GM18505 (cell line): ENCODE measurements at regions not wholly inside any gene's neighbourhood (a gene's known extent, or its start where the extent isn't known, plus 50 kb on each side); places are given as distances from the start of the nearest gene placed in this dataset.
A peak's percentile ranks its signal among the peaks of the same experiment; 100 is the strongest.

Source experiments
- ATAC-seq: cut with Tn5 transposase; IDR thresholded peaks from one replicate; pipeline ENCODE4 v1.9.1; 2021; ENCODE audit not compliant: unreplicated experiment
- POLR2A ChIP-seq: IDR thresholded peaks from 4 replicates; pipeline ENCODE4 v1.6.1; 2011; ENCODE audit warnings: borderline replicate concordance; ENCODE audit not compliant: insufficient read depth, insufficient read length; ENCODE audit errors: extremely low read depth

DNA sequence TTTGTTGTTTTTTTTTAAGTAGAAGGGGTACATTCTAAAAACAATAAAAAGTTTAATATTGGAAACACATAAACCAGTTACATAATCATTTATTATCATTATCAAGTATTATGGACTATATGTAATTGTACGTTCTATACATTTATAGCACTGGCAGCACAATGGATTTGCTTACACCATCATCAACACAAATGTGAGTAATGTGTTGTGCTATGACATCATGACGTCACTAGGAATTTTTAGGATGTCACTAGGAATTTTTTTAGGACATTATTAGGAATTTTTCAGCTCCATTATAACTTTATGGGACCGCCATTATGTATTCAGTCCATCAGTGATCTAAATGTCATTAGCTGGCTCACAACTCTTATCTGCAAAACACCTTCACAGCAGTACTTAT, 126.8 kb upstream of the SYT10 start:
- TF ChIP-seq POLR2A, result no peak
- ATAC-seq, result no peak

DNA sequence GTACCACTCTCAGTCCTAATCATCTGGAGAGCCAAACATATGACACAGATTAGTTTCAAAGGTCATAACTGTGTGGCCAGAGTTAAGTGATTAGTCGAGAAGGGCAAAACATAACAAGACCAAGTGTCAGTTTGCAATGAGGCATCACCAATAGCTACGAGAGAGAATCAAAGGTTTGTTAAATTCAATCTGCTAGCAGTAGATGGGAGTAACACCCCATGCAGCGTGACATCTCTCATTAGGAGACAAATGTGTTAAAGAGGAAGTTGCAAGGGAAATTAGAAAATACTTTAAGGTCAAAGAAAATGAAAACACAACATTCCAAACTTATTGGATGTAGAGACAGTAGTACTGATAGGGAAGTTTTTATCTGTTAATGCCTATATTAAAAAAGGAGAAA, 135.7 kb upstream of the SYT10 start:
- no peak for ATAC-seq
- no peak for TF ChIP-seq POLR2A

DNA sequence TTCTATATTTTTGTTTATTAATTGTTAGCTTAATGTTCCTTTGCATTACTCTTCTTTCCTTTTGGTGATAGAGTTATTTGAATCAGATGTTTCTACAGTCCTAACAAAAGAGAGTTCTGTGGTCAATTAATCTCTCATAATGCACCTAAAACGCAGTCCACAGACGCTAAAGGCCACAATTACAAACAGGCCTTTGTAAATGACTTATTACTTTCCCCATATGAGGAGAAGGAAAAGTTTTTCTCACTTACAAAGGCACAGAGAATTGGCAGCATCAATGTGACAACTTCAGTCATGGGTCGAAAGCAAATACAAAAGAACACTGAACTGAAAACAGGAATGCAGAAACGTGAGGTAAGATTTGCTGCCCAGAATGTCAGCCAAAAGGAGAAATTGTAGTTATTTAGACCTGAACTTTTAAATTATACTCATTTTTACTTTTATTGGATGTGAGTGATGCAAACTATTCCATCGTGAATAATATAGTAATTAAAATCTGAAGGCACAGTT, 142.0 kb upstream of the SYT10 start:
- no peak for TF ChIP-seq POLR2A
- no peak for ATAC-seq

DNA sequence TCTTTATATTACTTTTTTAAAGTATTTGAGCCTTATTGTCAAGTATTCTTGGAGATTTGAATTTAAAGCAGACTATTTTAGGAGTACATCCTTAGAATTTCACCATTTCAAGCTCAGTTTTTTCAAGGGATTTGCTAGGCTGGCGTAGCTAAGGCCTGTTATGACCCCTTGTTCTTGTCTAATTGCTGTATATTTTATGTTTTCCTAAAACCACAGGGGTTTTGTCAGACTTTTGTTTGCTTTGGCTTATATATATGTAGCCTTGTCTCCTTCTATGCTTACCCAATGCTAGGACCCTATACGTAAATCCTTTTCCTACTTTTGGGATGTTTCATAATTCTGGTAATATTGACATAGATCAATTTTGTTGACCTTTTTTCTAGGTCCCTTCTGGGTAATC, 147.0 kb upstream of the SYT10 start:
- no peak for ATAC-seq

DNA sequence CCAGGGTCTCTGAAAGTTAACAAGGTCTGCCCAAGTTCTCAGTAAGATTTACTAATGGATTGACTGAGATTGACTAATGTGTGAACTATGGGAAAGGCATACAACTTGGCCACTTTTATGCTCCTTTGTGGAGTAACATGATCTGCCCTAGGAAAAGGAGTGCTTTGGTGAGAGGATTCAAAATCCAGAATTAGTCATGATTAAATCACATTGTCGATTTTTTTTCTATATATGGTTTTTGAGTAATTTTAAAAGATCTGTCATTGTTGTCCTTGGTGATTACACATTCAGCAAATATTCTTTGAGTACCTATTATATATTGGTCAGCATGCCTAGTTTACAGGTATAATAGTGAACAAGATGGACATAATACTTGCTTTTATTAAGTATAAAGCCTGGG, 147.7 kb upstream of the SYT10 start:
- no peak for ATAC-seq
- no peak for TF ChIP-seq POLR2A

More for the DNA sequence above, 147.0 kb upstream of the SYT10 start:
- TF ChIP-seq POLR2A, result no peak

DNA sequence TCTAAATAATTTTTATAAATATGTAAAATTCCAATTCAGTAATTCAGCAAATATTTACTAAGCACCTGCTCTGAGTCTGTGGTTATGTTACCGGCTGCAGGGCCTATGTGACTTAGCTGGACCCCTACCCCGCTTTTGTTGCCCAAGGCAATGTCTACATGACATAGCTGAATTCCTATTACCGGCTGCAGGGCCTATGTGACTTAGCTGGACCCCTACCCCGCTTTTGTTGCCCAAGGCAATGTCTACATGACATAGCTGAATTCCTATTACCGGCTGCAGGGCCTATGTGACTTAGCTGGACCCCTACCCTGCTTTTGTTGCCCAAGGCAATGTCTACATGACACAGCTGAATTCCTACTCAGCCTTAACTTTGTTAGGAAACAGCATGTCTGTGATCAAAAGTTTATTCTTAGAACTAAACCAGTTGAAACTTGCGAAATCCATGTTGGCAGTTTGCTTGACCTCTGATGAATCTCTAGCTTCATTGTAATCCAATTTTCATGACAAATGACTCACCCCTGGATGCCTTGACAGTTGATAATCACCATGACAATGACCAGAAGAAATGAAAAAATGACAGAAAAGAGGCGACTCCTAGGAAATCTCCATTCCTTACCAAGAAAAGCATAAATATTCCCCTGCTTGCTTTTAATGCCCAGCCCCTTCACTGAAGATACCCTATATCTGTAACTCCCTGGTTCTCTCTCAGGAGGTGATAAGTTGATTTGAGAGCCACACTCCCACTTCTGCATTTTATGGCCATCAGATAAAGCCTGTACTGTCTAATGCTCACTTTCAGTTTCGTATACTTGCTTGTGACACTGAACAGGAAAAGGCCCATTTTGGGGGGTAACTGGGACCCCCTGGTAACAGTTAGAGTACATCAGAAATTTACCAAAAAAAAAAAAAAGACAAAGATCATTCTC, 148.4 kb upstream of the SYT10 start:
- no peak for TF ChIP-seq POLR2A
- peak; percentile 93 for ATAC-seq

DNA sequence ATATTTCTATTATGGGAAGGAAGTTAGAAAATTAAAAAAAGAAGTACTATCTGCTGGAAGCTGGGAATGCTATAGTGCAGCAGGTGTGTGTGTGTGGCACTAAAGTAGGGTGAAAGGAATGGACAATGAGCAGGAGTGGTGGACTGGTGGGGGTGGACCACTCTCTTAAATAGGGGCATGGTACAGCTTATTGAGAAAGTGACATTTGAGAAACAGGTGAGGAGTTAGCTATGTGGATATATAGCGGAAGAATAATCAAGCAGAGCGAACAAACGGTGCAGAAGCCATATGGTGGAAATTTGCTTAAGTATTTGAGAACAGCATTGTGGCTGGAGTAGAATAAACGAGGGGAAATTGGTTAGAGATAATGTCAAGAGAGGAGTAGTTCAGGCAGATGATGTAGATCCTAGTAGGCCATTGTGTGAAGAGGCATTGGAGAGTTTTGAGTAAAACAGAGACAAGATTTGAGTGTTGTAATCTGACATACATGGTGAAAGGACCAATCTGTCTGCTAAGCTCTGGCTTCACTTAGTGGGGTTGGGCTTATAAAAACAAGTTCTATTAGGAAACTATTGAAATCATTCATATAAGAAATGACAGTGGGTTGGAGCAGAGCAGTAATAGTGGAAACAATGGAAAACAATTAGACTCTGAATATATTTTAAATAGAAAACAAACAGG, 149.2 kb upstream of the SYT10 start:
- ATAC-seq, result no peak
- no peak for TF ChIP-seq POLR2A

DNA sequence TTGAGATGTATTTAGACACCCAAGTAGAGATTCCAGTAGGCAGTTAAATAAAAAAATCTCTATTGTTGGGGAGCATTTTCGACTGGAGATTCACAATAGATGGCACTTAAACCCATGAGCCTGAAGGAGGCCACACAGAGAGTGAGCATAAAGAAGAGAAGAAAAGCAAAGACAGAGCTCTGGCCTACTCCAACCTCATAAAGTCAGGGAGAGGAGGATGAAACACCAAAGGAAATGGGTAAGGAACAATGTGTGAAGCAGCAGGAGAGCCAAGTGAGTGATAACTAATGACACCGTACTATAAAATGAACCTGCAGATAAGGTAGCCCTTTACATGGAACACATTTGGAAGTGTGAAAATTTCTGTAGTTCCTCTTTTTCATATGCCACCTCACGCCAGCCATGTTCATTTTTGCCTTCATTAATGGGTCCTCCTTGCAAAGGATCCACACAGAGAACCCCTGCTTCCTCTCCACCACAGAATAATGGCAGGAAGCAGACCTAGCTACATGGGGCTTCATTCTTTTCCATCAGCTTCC, 150.0 kb upstream of the SYT10 start:
- no peak for ATAC-seq
- no peak for TF ChIP-seq POLR2A

DNA sequence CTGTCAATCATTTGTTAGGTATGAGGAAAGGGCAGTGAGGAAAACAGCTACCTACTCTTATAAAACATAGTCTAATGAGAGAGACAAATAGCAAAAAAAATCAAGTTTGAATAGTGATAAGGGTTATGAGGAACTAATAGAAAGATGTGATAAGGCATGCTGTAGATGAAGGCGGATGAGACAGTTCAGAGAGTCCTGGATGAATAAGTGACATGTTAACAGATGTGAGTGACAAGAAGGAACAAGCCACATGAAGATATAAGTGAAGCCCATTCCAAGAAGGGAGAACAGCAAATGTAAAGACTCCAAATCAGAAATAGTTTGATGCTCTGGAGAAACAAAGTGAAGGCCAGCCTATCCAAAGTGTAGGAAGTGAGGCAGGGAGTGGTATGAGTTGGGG, 154.1 kb upstream of the SYT10 start:
- no peak for TF ChIP-seq POLR2A
- no peak for ATAC-seq

DNA sequence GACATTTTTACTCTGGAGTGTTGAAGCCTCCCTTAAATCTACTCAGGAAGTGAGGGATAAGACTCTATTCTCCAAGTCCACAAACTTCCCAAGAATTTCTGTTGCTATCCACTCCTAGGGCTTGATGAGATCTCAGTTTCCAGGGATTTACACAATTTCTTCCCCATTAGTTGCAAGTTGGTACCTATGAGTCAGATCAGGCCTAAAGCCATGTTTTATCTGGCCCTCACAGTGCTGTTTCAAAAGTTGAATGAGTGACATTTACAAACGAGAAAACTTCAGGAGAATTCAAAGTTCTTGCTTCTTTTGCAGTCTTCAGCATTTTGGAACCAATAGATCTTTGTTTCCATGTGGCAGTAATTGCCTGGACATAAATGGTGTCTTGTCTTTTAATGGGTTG, 156.4 kb upstream of the SYT10 start:
- ATAC-seq, result no peak
- no peak for TF ChIP-seq POLR2A

DNA sequence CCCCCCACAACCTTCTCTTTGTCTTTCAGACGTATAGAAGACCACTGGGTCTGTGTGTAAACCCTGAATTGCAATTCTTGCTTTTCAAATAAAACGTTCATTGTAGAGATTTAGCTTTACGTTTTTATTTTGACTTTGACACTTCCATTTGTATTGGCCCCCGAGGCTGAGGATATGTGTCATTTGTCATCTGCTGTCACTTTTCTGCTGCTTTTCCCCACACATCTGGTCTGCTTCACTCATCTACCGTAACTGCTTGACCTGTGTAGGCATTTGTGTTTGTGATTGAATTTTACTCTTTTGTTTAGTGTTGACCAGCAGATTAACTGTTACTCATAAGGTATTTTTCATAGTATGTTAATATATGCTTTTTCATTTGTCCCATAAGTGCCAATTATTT, 157.2 kb upstream of the SYT10 start:
- ATAC-seq, result no peak
- no peak for TF ChIP-seq POLR2A

DNA sequence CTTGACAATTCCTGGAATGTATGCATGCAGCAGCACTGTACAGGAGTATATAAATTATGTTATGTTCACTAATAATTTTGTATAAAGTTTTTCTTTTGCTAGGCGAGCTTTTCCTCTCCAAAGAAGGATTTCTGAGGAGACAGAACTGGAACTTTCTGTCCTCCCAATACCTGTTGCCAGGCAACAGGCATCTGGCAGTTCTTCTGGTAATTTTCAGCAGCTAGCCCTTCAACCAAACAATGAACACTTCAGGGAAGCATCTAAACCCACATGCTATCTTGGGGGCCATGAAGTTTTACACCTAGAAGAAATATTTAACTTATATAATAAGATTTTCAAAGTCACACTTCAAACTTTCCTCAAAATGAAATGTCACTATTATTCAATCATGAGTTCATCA, 162.9 kb upstream of the SYT10 start:
- TF ChIP-seq POLR2A, result no peak
- no peak for ATAC-seq

DNA sequence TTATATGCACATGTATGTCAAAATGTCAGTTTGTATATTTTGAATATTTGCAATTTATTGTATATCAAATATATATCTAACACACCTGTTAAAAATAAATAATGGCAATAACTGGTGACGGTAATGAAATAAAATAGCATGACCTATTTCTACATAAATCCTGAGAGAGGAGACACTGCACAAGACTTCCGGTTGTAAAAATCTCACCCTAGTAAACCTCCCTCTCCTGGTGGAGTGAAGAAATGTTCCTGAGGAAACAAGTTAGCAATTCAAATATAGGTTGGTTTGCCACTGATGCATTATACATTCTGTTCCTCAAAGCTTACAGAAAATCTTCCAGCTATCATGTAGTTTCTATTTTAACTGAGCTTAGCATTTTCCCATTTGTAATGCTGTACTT, 166.1 kb upstream of the SYT10 start:
- no peak for ATAC-seq
- TF ChIP-seq POLR2A, result no peak
